Esophagus muscularis mucosa (tissue), 4 donors: ENCODE measurements at regions not wholly inside any gene's neighbourhood (a gene's known extent, or its start where the extent isn't known, plus 50 kb on each side); places are given as distances from the start of the nearest gene placed in this dataset.

Experiments
- DNase-seq: peaks from one replicate; pipeline ENCODE4 v3.0.0-alpha.2; 2017; ENCODE audit errors: extremely low spot score
- H3K27ac ChIP-seq, 4 donors: fragments of 200-600 bp; sonication (generic); replicated peaks in 1 of 4; 1 replicate in 3 of 4; 2 replicates in 1 of 4; pipeline ENCODE4 v1.5.1; 2016 to 2019; ENCODE audit warnings: mild to moderate bottlenecking in 1 of 4
- H3K27me3 ChIP-seq, 4 donors: fragments of 200-600 bp; sonication (generic); one replicate each; pipeline versions ENCODE4 v1.5.1 to v1.6.0; 2016 to 2019
- H3K36me3 ChIP-seq, 4 donors: fragments of 200-600 bp; sonication (generic); one replicate each; pipeline ENCODE4 v1.5.1; 2016 to 2019
- H3K4me1 ChIP-seq, 4 donors: fragments of 200-600 bp; sonication (generic); one replicate each; pipeline ENCODE4 v1.5.1; 2016 to 2019
- H3K4me3 ChIP-seq, 4 donors: fragments of 200-600 bp; sonication (generic); 1 replicate in 2 of 4; 2 replicates in 2 of 4; pipeline ENCODE4 v1.5.1; 2016 to 2019; ENCODE audit warnings: mild to moderate bottlenecking in 4 of 4, moderate library complexity in 1 of 4
- H3K9me3 ChIP-seq, 4 donors: fragments of 200-600 bp; sonication (generic); 1 replicate in 3 of 4; 2 replicates in 1 of 4; pipeline ENCODE4 v1.5.1; 2016 to 2019
- CTCF ChIP-seq, 3 experiments: fragments of 200-600 bp in 2 of 3; fragments of 450-650 bp in 1 of 3; sonication (generic) in 2 of 3; IDR thresholded peaks; one replicate each; pipeline ENCODE4 v1.5.1; 2017 to 2019; ENCODE audit warnings: antibody characterized with exemption in 3 of 3, mild to moderate bottlenecking in 2 of 3, moderate library complexity in 1 of 3
- EP300 ChIP-seq: sonication (generic); formaldehyde crosslinking; IDR thresholded peaks from one replicate; pipeline ENCODE4 v1.6.1; 2017; ENCODE audit warnings: antibody characterized with exemption
- POLR2A ChIP-seq: fragments of 450-650 bp; IDR thresholded peaks from one replicate; pipeline ENCODE4 v1.6.1; 2017; ENCODE audit warnings: antibody characterized with exemption, moderate library complexity, mild to moderate bottlenecking, low read depth
- POLR2AphosphoS5 ChIP-seq, 2 donors: sonication (generic); formaldehyde crosslinking; IDR thresholded peaks; one replicate each; pipeline ENCODE4 v1.6.1; 2017; ENCODE audit warnings: antibody characterized with exemption in 2 of 2
- WGBS: methylation state at CpG from one replicate; pipeline ENCODE4 v1.1.5; 2018; 5-methylcytosine and 5-hydroxymethylcytosine counted together
- intact Hi-C: fragments of 100-400 bp; cut with DNase I; formaldehyde crosslinking; loops from one replicate; pipeline ENCODE4 v1.15.1; 2023

DNA sequence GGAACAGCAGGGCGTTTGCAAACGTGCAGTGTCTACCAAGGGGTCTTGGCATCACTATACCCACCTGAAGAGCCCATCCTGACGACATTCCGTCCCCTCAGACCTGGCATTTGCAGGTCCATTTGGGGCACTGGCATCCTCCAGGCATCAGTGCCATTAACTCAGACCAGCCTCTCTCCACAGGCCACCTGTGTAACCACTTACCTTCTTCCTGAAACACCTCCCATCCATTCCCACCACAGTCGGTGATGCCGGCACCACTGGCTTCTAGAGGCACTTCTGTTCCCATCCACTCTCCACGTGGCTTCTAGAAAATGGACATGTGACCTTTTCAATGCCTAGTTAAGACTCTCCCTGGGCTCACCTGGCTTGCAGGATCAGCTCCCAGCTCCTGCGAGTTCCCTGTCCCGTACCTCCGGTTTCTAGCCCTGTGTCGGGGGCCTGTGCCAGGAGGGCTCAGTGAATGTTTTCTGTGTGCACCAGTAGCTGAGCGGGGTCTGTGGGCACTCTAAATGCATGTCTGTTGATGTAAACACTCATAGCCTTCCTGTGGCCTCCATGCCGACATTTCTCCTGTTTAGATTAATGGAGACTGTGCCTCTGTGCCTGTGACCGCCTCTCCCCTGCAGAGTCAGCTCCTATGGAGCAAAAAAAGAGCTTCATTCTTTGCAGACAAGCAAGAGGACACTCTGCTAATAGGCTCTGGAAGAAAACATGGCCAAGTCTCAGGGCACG, 458.0 kb upstream of the HS6ST1 start:
- no peaks in the 10 kb centered on the region for H3K27me3 ChIP-seq
- WGBS, result 88% methylated on average over 15 of the region's 15 CpGs
- no peak overlapping the region for H3K27ac ChIP-seq
- no peak for DNase-seq
- H3K36me3 ChIP-seq, result no peaks in the 10 kb centered on the region
- H3K4me1 ChIP-seq, result peaks cover 0 to 13% (median 0%) of the 10 kb centered on the region in 4 donors
- intact Hi-C loops, result no loop called here
- no peak overlapping the region for H3K4me3 ChIP-seq
- no peak for TF ChIP-seq POLR2AphosphoS5 (IDR thresholded peaks at IDR 0.05)
- TF ChIP-seq EP300, result no peak
- TF ChIP-seq POLR2A, result no peak
- TF ChIP-seq CTCF (IDR thresholded peaks at IDR 0.05), result no peak
- H3K9me3 ChIP-seq, result no peaks in the 10 kb centered on the region

DNA sequence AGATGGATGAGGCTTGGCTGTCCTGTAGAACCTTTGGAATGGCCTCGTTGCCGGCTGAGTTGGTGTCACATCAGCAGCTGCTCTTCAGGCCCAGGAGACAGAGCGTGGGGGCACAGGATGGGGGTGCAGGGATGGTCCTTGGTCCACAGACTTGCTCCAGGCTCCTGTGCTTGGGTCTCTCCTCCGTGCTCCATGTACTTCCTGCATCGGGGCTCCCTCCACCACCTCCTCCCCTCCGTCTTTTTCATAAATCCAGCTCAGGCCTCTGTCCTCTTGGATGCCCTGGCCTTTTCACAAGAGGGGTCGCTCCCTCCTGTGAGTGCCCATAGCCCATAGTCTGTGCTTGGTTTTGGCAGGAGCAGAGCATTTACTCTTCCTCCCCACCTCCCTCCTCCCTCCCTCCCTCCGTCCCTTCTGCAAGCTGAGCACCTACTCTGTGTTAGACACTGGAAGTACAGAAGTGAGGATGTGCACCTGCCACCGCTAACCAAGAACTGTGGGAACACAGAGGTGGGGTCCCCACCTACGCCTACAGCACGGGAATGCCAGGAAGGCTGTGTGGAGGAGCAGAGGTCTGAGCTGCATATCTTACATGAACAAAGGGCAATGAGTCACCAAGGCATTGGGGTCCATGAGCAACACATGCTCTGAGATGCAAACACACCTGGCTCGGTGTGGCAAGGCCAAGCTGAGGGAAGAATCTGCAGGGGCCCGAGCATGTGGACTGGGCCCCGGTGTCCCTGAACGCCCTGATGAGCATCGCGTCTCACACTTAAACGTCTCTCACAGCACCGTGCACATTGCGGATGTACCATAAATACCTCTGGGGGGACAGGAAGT, 458.7 kb upstream of the HS6ST1 start:
- DNase-seq, result no peak
- Histone ChIP-seq H3K27ac (no peak overlapping the region), H3K4me3 (no peak overlapping the region), H3K27me3 (peaks cover 0 to 3% (median 0%) of the 10 kb centered on the region in 4 donors), H3K4me1 (peaks cover 0 to 13% (median 0%) of the 10 kb centered on the region in 4 donors), H3K36me3 (no peaks in the 10 kb centered on the region), H3K9me3 (no peaks in the 10 kb centered on the region)
- no peak for TF ChIP-seq EP300
- TF ChIP-seq CTCF (IDR thresholded peaks at IDR 0.05), result no peak
- TF ChIP-seq POLR2A, result no peak
- TF ChIP-seq POLR2AphosphoS5 (IDR thresholded peaks at IDR 0.05), result no peak
- WGBS, result 74% methylated on average over 18 of the region's 20 CpGs
- intact Hi-C loops, result no loop called here

DNA sequence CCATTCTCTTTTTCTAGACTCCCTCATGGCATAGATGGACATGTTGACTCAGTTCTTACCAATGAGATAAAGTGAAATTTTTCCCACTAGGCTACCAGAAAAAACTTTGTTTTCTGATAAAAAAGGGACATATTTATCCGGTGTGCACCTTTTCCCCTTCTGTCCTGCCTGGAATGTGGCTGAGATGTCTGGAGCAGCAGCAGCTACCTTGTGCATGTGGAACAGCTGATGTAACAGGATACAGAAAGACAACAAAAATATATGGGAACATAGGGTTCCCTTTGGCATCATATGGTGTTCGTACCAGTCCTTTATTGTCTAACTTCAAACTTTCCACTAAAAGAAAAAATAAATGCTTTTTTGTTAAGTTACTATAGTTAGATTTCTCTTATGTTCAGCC, 460.2 kb upstream of the HS6ST1 start:
- intact Hi-C loops, result no loop called here
- 93% methylated on average over 2 of the region's 2 CpGs for WGBS
- Histone ChIP-seq H3K4me3 (no peak overlapping the region), H3K27me3 (peaks cover 0 to 15% (median 0%) of the 10 kb centered on the region in 4 donors), H3K9me3 (no peaks in the 10 kb centered on the region), H3K36me3 (no peaks in the 10 kb centered on the region), H3K27ac (no peak overlapping the region), H3K4me1 (peaks cover 0 to 13% (median 0%) of the 10 kb centered on the region in 4 donors)
- no peak for DNase-seq
- TF ChIP-seq POLR2A (no peak), EP300 (no peak), CTCF (IDR thresholded peaks at IDR 0.05) (no peak), POLR2AphosphoS5 (IDR thresholded peaks at IDR 0.05) (no peak)

DNA sequence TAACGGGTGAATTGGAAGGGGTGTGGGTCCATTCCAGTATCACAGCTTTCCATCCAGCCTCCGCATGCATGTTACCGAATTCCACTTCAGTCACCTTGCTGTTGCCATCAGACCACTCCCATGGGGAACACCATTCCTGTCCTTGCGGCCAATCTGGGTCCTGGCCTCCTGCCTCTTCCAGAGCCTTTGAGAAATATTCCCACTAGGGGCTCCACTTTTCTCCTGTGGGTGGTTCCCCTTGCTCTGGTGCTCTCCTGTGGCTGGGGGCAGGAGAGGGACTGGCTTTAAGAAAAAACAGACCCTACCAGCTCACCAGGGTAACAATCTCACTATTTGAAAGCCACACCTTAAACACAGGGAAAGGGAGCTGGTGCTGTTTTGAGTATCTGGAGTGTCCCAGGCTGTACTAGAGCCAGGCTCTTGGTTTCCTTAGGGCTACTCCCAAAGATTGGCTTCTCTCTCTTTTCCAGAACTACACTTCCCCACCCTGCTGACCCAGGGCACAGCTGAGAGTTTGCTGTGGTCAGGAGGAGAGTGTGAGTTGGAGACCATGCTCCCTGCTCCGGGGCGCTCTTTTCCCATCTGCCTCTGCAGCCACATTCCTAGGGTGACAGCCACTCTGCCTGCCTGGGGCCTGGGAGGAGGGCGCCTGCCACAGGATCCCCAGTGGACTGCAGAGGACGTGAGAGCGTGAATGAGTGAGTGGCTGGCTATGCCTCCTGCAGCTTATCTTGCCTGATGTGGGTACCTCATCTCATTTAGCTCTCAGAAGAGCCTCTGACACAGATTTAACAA, 460.8 kb upstream of the HS6ST1 start:
- no peak for TF ChIP-seq EP300
- TF ChIP-seq POLR2AphosphoS5 (IDR thresholded peaks at IDR 0.05), result no peak
- TF ChIP-seq CTCF (IDR thresholded peaks at IDR 0.05), result no peak
- no peak for TF ChIP-seq POLR2A
- Histone ChIP-seq H3K4me1 (peaks cover 0 to 6% (median 0%) of the 10 kb centered on the region in 4 donors), H3K27ac (no peak overlapping the region), H3K4me3 (no peak overlapping the region), H3K9me3 (no peaks in the 10 kb centered on the region), H3K27me3 (peaks cover 0 to 16% (median 0%) of the 10 kb centered on the region in 4 donors), H3K36me3 (no peaks in the 10 kb centered on the region)
- DNase-seq, result peak; percentile 85
- intact Hi-C loops, result no loop called here
- 90% methylated on average over 9 of the region's 9 CpGs for WGBS
